NCI-H2196 treated with DMSO at 0.1 percent for 48 hours (cell line): ENCODE measurements at regions not wholly inside any gene's neighbourhood (a gene's known extent, or its start where the extent isn't known, plus 50 kb on each side); places are given as distances from the start of the nearest gene placed in this dataset.
"Not testable (repeated sequence)": the region's sequence is repeated elsewhere in the genome, so short reads cannot be mapped to it uniquely, and the experiment has no call there.

Experiments
- DNase-seq: peaks from one replicate; lab custom pipeline; 2025; ENCODE audit not compliant: unreplicated experiment; lab: John Stamatoyannopoulos, UW

- DNase-seq, result no peak
These were observed 496.5 kb upstream of the ADGRL2 start for GRCh38 chr1:81304187-81304586.

DNA sequence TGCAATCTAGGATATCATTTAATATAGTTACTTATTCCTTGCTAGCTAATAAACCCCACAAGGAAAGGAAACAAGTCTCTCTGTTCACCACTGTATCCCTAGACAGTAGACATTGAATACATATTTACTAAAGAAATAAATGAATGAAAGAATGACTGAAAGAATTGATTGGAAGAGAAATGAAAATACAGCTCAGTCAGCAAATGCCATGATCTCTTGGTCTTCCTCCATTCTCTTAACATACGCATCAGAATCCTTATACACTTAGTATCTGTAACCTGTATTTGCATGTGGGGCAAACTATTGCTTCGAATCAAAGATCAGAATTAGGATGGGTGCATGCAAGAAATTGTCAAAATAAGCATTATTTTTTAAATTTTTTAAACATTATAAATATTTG, 500.8 kb upstream of the ADGRL2 start:
- DNase-seq, result no peak

- DNase-seq, result no peak
These were observed 502.5 kb upstream of the ADGRL2 start for GRCh38 chr1:81298266-81298665.

DNA sequence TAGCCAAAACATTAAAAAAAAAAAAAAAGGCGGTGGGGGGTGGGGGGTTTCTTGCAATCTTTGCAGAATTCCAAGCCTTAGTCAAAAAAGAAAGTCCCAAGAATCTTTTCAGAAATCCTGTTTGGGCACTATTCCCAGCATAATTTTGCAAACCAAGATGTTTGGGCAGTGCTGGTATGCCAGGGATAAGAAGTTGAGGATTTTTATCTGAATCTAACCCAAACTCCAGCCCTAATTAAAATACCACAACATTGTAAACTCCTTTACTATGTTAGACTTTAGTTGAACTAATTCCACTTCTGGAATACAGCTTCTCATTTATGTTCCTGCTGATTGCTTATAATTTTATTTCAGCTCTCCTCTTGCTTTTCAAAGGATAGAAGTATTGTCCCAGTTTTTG, 504.1 kb upstream of the ADGRL2 start:
- no peak for DNase-seq

DNA sequence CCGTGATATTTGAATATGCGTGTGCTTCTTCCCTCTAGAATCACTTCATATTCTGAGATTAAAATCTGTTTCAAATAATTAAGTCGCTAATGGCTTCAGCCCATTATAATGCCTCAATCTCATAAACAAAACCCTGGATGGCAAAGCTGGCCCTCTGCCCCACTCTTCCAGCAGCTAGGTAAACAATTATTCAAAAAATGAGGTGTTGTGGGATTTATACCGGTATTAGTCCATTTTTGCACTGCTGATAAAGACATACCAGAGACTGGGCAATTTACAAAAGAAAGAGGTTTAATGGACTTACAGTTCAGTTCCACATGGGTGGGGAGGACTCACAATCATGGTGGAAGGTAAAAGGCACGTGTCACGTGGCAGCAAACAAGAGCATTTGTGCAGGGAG, 510.4 kb upstream of the ADGRL2 start:
- DNase-seq, result no peak

DNA sequence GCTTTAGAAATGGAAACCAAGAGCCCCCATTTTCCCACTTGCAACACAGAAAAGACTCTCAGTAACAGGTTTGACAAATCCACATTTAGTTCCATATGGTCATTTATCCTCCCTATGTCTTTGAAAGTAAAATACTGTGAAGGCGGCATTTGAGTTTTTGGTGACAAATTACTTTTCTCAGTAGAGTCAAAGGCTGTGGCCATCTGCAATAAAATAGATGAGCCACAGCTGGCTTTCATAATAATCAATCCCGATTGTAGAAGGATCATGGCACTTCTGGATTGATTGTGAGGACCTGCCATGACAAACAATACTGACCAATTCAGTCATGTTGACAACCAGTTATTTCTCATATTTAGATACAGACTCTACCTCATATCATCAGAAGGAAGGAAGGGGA, 512.0 kb upstream of the ADGRL2 start:
- DNase-seq, result no peak

- no peak for DNase-seq
These were observed 513.2 kb upstream of the ADGRL2 start for GRCh38 chr1:81287411-81288080.

DNA sequence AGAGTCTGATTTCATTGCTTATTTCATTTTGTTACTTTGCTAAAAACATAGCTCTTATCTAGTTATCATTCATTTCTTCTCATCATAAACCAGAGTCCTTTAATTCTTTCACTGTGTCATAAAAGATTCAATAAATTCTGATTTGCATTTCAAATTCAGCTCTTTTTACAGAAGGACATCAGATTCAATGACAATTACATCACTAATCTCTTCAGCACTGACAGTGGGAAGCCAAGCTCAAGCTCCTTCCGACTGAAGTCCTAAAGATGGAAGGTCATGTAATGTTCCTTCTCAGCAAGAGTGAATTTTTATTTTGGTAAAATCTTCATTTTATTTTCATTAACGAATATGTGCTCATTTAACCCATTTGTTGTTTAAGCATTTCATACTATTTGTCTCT, 530.7 kb upstream of the ADGRL2 start:
- DNase-seq, result no peak

DNA sequence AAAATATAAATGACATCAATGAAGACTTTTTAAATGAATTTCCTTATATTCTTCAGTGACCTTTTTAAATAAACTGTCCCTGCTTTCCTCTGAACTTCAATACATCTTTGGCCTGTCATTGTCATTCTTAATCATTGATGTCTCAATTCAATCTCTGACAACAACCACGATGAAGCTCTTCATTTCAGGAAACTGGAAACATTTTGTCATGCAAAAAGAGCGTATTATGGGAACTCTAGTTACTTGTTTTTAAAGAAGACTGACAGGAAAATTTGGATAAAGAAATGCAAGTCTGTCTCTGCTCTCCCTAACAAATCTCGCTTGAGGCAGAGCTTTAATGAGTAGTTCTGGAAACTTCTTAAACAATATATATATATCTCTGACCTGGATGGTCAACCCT, 535.8 kb upstream of the ADGRL2 start:
- no peak for DNase-seq

- DNase-seq, result no peak
These were observed 540.9 kb upstream of the ADGRL2 start for GRCh38 chr1:81259625-81260411.

- no peak for DNase-seq
These were observed 546.2 kb upstream of the ADGRL2 start for GRCh38 chr1:81254560-81254959.

GRCh38 chr1:81254068-81254467, 546.7 kb upstream of the ADGRL2 start:
- no peak for DNase-seq

DNA sequence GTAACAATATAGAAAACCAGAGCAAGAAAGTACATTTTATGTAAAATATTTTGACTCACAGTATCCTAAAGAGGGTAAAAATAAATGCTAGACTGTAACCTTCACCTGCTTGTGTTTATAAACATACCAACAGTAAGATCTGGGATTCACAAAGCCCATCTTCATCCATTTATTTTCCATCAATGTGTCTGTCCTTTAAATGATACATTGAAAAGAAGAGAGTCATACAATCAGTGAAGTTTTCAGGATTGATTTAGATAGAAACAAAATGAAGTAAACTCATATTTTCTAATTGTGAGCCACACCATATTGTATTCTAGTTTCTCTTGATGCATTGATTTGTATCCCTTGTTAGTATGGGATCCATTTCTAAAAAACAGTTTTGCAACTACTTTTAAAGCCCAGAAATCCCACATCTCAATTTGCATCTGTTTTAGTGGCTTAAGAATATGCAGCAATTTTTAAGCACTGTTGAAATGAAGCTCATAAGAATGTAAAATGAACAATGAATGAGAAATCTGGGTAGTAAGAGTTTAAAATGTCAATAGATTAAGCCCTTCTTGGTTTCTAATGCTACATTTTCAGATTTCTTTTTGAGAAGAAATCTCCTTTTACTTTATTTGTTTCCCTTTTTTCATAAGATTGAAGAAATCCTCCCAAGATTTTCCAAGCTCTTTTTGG, 548.1 kb upstream of the ADGRL2 start:
- no peak for DNase-seq

- DNase-seq, result not testable (repeated sequence)
These were observed 549.9 kb upstream of the ADGRL2 start for GRCh38 chr1:81250825-81251224.

- DNase-seq, result not testable (repeated sequence)
These were observed 555.5 kb upstream of the ADGRL2 start for GRCh38 chr1:81245084-81245715.

DNA sequence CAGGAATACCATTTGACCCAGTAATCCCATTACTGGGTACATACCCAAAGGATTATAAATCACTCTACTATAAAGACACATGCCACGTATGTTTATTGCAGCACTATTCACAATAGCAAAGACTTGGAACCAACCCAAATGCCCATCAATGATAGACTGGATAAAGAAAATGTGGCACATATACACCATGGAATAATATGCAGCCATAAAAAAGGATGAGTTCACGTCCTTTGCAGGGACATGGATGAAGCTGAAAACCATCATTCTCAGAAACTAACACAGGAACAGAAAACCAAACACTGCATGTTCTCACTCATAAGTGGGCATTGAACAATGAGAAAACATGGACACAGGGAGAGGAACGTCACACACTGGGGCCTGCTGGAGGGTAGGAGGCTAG, 556.1 kb upstream of the ADGRL2 start:
- DNase-seq, result not testable (repeated sequence)

DNA sequence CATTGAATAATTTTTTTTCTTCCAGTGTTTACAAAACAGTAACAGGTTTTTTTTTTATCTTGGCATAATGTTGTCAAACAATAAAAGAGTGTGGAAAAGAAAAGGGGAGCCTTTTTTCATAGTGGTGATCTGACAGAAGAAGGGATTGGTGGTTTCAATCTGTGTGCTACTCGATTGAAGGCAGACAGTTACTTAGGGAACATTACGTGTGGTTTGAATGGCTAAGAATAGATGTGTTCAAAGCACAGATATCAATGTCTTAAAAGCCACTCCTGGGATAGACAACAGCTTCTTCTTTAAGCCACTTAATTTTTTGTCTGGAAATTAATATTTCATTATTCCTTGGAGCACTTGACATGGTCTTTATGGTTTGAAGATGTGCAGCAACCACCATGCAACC, 558.6 kb upstream of the ADGRL2 start:
- no peak for DNase-seq

GRCh38 chr1:81238129-81238528, 562.6 kb upstream of the ADGRL2 start:
- DNase-seq, result no peak

- DNase-seq, result no peak
These were observed 563.2 kb upstream of the ADGRL2 start for GRCh38 chr1:81237473-81238089.

- no peak for DNase-seq
These were observed 566.5 kb upstream of the ADGRL2 start for GRCh38 chr1:81234237-81234636.

- DNase-seq, result no peak
These were observed 567.1 kb upstream of the ADGRL2 start for GRCh38 chr1:81233591-81233990.
